ENCODE measurements at regions not wholly inside any gene's neighbourhood (a gene's known extent, or its start where the extent isn't known, plus 50 kb on each side); places are given as distances from the start of the nearest gene placed in this dataset.
"Not testable (repeated sequence)": the region's sequence is repeated elsewhere in the genome, so short reads cannot be mapped to it uniquely, and the experiment has no call there.

- no peak for DNase-seq
These were observed 96.0 kb upstream of the MDM1 start for GRCh38 chr12:68428211-68428610.

GRCh38 chr12:68428724-68429501 lies 96.8 kb upstream of the MDM1 start:
- DNase-seq = no peak

DNA sequence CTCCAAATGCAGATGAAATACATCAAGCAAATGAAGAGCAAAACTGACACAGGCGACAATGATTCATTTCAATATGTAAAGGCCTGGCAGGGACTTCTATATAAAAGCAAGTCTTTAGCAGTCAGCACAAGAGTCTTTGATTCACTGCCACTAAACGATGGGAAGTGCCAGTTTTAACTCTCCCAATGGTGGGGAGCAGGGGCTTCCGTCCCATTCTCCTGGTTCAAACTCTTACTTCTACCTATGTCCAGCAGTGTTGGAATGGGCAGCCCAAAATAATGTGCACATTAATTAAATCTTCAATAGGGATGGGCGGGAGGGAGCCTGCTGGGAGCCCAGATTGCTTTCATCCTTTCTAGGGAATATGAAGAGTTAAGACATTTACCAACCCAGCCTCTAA lies 97.5 kb upstream of the MDM1 start:
- DNase-seq = no peak

DNA sequence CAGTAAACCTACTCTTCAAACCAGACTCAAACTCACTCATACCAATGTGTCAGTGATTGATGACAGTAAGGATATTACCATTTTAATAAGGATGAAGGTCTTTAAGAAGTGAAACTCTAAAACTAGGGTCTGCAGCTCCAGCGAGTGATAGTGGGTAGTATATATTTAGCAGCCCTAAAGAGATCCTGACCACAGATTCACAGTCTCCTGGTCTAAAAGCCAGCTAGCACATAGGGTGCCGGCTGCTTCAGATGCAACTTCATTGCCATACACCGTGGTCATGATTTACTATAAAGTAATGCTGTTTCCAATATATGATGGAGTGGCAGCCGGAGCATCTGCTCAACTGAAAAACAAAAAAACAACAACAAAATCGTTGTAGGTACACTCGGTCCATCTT lies 99.6 kb upstream of the MDM1 start:
- no peak for DNase-seq

DNA sequence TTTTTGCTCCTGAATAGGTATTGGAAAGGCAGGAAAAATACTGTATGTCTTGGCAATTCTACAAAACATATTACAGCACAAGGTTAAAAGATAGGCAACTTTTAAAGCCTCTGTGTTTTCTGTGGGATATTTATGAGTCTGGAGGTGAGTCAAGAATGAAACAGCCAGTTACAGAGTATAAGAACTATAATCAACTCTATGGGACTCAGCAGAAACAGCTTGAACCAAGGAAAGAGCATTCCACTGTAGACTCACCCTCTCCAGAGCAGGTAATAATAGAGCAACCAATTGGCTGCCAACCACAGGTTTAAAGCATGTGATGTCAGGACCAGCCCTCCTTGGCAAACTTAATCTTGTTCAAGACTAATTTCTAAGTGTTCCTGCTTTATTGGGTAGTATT lies 100.5 kb upstream of the MDM1 start:
- DNase-seq = no peak

DNA sequence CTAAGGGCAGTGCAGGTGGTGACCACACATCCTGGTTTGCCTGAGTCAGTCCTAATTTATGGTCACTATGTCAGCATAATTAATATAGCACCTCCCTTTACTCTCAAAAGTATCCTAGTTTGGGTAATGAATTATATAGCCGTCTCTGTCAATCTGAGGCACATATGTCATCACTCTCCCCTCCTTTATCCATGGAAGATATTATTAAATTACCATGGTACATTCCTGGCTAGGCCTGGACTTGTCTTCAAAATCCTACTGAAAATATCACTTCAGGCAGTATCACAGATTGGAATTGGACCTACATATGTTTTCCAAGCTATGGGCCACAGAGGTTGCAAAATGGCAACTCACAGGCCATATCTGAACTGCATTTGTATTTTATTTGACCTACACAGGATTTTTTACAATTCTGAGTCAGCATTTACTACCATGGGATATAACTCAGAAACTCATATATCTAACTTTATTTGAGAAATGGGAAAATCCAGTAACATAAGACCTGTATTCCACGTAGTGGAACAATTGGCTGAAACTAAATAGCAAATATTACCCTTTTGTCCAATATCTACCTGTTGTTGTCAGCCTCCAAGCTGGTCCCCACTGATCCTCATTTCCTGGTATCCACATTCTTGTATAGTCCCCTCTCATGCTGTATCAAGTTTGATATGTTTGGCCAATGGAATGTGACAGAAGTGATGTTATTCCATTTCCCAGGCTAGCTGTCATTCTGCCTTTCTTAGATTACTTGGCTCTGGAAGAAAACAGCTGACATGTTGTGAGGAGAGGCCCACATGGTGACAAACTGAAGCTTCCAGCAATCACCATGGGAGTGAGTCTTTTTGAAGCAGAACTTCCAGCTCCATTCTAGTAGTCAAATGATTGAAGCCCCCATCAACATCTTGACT lies 102.5 kb upstream of the MDM1 start:
- DNase-seq = no peak

- DNase-seq = no peak
These were observed 103.1 kb upstream of the MDM1 start for GRCh38 chr12:68435299-68435637.

GRCh38 chr12:68435816-68436215 lies 103.7 kb upstream of the MDM1 start:
- no peak for DNase-seq

GRCh38 chr12:68438601-68439000 lies 106.4 kb upstream of the MDM1 start:
- DNase-seq = no peak

DNA sequence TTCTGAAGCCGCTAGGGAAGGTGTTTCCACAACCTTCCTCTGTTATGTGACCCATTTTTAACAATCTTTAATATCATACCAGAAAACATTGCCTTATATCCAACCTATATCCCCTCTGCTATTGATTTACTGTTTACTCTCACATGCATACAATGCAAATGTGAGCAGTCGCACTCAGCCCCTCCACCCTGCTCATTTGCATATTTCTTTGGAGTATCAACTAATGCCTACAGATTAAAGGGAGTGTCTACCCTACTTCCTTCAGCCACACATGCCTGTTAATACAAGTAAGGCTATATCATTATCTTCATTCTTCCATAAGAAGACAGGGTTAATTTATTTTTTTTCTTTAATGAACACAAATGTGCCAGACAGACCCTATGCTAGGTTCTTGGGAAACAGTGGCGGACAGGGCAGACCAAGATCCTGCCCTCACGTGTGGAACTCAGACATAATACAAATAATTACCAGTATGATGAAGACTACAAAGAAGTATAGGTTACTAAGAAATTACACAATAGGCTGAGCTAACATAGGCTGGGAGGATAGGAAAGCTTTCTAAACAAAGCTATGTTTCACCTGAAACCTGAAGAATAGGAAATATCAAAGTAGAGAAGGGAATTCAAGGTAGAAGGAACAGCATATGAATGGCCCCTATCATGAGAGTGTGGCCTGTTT lies 107.3 kb upstream of the MDM1 start:
- no peak for DNase-seq

GRCh38 chr12:68440068-68440581 lies 108.0 kb upstream of the MDM1 start:
- DNase-seq = no peak

GRCh38 chr12:68441167-68441566 lies 109.0 kb upstream of the MDM1 start:
- no peak for DNase-seq

DNA sequence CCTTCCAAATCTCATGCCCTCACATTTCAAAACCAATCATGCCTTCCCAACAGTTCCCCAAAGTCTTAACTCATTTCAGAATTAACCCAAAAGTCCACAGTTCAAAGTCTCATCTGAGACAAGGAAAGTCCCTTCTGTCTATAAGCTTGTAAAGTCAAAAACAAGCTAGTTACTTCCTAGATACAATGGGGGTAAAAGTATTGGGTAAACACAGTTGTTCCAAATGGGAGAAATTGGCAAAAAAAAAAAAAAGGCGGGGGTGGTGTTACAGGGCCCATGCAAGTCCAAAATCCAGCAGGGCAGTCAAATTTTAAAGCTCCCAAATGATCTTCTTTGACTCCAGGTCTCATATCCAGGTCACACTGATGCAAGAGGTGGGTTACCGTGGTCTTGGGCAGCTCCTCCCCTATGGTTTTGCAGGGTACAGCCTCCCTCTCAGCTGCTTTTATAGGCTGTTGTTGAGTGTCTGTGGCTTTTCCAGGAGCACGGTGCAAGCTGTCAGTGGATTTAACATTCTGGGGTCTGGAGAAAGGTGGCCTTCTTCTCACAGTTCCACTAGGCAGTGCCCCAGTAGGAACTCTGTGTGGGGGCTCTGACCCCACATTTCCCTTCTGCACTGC lies 110.3 kb upstream of the MDM1 start:
- not testable (repeated sequence) for DNase-seq

DNA sequence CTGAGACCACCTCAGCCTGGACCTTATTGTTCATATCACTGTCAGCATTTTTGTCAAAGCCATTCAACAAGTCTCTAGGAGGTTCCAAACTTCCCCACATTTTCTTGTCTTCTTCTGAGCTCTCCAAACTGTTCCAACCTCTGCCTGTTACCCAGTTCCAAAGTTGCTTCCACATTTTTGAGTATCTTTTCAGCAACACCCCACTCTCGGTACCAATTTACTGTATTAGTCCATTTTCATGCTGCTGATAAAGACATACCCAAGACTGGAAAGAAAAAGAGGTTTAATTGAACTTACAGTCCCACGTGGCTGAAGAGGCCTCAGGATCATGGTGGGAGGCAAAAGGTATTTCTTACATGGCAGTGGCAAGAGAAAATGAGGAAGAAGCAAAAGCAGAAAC lies 111.5 kb upstream of the MDM1 start:
- not testable (repeated sequence) for DNase-seq

DNA sequence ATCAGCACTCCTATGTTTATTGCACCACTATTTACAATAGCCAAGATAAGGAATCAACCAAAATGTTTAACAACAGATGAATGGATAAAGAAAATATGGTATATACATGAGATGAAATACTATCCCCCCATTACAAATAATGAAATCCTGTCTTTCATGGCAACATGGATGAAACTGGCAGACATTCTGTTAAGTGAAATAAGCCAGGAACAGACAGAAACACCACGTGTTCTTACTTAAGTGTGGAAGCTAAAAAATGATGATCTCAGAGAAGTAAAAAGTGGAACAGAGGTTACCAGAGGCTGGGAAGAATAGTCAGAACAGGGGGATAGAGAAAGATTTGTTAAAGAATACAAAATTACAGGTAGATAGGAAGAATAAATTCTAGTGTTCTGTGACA lies 113.7 kb upstream of the MDM1 start:
- DNase-seq = no peak

- DNase-seq = peak; percentile 38
These were observed 114.2 kb upstream of the MDM1 start for GRCh38 chr12:68446384-68446783.

- DNase-seq = no peak
These were observed 115.0 kb upstream of the MDM1 start for GRCh38 chr12:68446901-68447796.

DNA sequence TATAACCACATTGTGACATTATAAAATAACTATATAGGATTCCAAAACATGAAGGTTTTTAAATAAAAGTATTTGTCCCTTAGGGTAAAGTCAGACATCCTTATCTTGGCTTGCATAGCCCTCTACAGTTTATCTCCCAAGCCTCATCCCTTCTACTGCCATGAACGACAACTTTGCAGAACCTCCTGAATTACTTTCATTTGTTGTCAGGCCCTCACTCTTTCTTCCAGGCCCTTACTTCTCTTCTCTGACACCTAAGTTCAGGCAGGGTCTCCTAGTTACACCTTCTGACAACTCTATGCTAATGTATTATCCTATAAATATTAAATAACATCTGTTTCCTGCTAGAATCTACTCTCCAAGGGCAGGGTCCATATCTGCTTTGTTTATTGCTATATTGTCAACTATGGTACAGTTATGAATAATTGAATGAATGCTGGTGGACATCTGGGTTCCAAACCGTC lies 115.7 kb upstream of the MDM1 start:
- peak; percentile 63 for DNase-seq

DNA sequence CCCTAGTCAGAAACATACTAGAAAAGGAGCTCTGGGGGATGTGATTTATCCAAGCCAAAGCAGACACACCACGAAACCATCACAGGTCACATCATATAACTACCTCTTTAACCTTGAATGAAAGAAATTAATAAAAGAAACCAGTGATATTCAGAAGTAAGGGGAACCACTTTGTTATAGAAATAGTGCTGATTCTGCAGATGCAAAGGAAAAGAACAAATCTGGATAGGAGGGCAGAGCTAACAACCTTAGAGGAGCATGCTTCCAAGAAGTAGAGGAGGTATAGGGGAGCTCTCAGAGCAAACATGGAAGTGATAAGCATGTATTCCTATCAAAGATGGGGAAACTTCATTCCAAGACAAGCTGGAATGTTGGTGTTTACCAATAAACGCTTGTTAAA lies 117.0 kb upstream of the MDM1 start:
- no peak for DNase-seq

DNA sequence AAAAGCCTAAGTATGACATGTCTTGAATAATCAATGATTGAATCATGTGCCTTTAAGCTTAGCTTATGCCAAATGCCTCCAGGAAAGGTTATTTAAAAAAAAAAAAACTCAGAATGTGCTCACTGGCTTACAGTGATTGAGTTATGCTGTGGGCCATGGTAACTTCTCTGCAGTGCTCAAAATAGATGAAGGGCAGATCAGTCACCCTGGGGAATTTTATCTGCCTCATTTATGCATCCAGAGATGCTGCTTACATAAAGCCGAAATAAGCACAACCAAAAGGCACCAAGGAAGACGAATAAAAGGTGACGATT lies 118.7 kb upstream of the MDM1 start:
- DNase-seq = no peak

- peak; percentile 65 for DNase-seq
These were observed 119.3 kb upstream of the MDM1 start for GRCh38 chr12:68451261-68452077.
